ENCODE measurements at regions not wholly inside any gene's neighbourhood (a gene's known extent, or its start where the extent isn't known, plus 50 kb on each side); places are given as distances from the start of the nearest gene placed in this dataset.

DNA sequence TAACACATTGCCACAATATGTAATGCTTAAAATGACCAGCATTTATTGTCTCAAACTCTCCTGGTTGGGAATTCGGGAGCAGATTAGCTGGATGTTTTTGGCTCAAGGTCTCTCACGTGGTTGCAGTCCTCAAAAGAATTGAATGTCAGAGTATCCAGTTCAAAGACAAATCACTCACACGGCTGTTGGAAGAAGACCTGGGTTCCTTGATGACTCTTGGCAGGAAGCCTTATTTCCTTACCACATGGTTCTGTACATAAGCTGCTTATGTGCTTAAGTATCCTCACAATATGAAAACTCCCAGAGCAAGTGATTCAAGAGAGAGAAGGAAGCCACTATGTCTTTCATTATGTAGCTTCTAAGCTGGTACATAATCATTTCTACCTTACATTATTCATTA lies 230.3 kb upstream of the PTPRD start:
- in situ Hi-C loops (cut with HindIII; ENCODE audit: low sequenced_read_pairs) = no loop called here

DNA sequence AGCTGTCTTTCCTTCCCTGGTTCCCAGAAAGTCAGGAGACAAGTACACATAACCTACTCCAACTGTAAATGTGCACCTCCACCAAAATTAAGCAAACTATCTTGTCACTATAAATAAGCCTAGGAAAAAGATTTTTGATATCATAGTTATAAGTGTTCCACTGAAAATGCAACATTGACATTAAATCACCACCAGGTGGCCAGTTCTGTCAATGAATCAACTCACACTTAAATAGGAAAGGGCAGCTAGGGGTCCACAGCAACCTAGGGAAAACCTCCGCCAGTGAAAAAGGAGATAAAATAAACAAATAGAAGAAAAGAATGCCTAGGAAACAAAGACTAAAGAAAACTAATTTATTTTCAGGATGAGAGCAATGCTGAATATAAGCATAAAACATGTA lies 243.0 kb upstream of the PTPRD start:
- peak; percentile 28 for TF ChIP-seq CTCF (IDR thresholded peaks at IDR 0.05; ENCODE audit: low read depth, low read length)
- H3K4me3 ChIP-seq (ENCODE audit: low read depth, low read length) = no peak overlapping the region
- in situ Hi-C loops (cut with HindIII; ENCODE audit: low sequenced_read_pairs) = no loop called here
- DNase-seq (ENCODE audit: low read depth, low spot score) = peak; percentile 10

More for the DNA sequence above, 230.3 kb upstream of the PTPRD start:
- no peak for TF ChIP-seq CTCF (IDR thresholded peaks at IDR 0.05; ENCODE audit: low read depth, low read length)
- no peak for DNase-seq (ENCODE audit: low read depth, low spot score)
- H3K4me3 ChIP-seq (ENCODE audit: low read depth, low read length) = no peak overlapping the region

- no peak overlapping the region for H3K4me3 ChIP-seq (ENCODE audit: low read depth, low read length)
- DNase-seq (ENCODE audit: low read depth, low spot score) = no peak
- TF ChIP-seq CTCF (IDR thresholded peaks at IDR 0.05; ENCODE audit: low read depth, low read length) = no peak
- in situ Hi-C loops (cut with HindIII; ENCODE audit: low sequenced_read_pairs) = no loop called here
Measured at GRCh38 chr9:10858817-10859216, 246.0 kb upstream of the PTPRD start.

GRCh38 chr9:10863476-10863875 lies 250.7 kb upstream of the PTPRD start:
- in situ Hi-C loops (cut with HindIII; ENCODE audit: low sequenced_read_pairs) = no loop called here
- H3K4me3 ChIP-seq (ENCODE audit: low read depth, low read length) = no peak overlapping the region
- TF ChIP-seq CTCF (IDR thresholded peaks at IDR 0.05; ENCODE audit: low read depth, low read length) = no peak
- DNase-seq (ENCODE audit: low read depth, low spot score) = no peak

DNA sequence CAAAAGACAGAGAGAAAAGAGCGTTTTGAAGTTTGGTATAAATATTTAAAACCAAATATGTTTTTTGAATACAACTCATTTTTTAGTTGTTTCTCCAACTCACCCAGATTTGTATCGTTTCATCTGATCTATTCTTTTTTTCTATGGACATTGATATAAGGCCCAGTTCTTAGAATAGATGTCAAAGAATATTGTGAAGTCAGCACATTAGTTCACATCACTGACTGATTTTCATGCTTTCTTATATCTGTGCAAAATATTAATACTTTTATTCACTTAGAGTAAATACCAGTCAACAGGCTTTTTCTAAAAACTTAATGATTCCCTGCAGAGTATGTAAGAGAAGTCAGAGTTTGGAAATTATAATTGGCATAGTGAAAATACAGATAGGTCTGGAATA lies 254.4 kb upstream of the PTPRD start:
- in situ Hi-C loops (cut with HindIII; ENCODE audit: low sequenced_read_pairs) = no loop called here
- no peak for TF ChIP-seq CTCF (IDR thresholded peaks at IDR 0.05; ENCODE audit: low read depth, low read length)
- H3K4me3 ChIP-seq (ENCODE audit: low read depth, low read length) = no peak overlapping the region
- DNase-seq (ENCODE audit: low read depth, low spot score) = no peak

GRCh38 chr9:10869687-10870086 lies 256.9 kb upstream of the PTPRD start:
- no peak for TF ChIP-seq CTCF (IDR thresholded peaks at IDR 0.05; ENCODE audit: low read depth, low read length)
- no peak for DNase-seq (ENCODE audit: low read depth, low spot score)
- no peak overlapping the region for H3K4me3 ChIP-seq (ENCODE audit: low read depth, low read length)
- in situ Hi-C loops (cut with HindIII; ENCODE audit: low sequenced_read_pairs) = no loop called here

GRCh38 chr9:10873999-10874398 lies 261.2 kb upstream of the PTPRD start:
- in situ Hi-C loops (cut with HindIII; ENCODE audit: low sequenced_read_pairs) = no loop called here

More at GRCh38 chr9:10873999-10874398, 261.2 kb upstream of the PTPRD start:
- no peak for TF ChIP-seq CTCF (IDR thresholded peaks at IDR 0.05; ENCODE audit: low read depth, low read length)
- no peak for DNase-seq (ENCODE audit: low read depth, low spot score)
- H3K4me3 ChIP-seq (ENCODE audit: low read depth, low read length) = no peak overlapping the region

Measured in astrocyte of the spinal cord (primary cell).